ENCODE measurements at regions not wholly inside any gene's neighbourhood (a gene's known extent, or its start where the extent isn't known, plus 50 kb on each side); places are given as distances from the start of the nearest gene placed in this dataset.

DNA sequence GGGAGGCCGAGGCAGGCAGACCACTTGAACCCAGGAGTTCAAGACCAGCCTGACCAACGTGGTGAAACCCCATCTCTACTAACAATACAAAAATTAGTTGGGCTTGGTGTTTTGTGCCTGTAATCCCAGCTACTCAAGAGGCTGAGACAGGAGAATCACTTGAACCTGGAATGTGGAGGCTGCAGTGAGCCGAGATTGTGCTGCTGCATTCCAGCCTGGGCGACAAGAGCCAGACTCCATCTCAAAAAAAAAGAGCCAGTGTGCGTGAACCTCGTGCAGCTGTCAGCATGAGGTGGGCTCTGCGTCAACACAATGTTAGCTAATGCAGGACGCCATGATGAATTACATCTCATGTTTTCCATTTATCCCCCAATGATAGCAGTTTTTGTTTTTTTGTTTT is 110.7 kb upstream of the SLC45A1 start:
- no peak overlapping the region for H3K4me3 ChIP-seq (ENCODE audit: low read depth in 2 of 2, low read length in 2 of 2)
- TF ChIP-seq, protein P1, sequence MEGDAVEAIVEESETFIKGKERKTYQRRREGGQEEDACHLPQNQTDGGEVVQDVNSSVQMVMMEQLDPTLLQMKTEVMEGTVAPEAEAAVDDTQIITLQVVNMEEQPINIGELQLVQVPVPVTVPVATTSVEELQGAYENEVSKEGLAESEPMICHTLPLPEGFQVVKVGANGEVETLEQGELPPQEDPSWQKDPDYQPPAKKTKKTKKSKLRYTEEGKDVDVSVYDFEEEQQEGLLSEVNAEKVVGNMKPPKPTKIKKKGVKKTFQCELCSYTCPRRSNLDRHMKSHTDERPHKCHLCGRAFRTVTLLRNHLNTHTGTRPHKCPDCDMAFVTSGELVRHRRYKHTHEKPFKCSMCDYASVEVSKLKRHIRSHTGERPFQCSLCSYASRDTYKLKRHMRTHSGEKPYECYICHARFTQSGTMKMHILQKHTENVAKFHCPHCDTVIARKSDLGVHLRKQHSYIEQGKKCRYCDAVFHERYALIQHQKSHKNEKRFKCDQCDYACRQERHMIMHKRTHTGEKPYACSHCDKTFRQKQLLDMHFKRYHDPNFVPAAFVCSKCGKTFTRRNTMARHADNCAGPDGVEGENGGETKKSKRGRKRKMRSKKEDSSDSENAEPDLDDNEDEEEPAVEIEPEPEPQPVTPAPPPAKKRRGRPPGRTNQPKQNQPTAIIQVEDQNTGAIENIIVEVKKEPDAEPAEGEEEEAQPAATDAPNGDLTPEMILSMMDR (IDR thresholded peaks at IDR 0.05), result no peak
- TF ChIP-seq POLR2AphosphoS5 (IDR thresholded peaks at IDR 0.05; ENCODE audit: low read depth, low read length) (no peak), TCF7L2 (IDR thresholded peaks at IDR 0.05; ENCODE audit: low read depth, low read length) (no peak), REST (IDR thresholded peaks at IDR 0.05; ENCODE audit: insufficient read depth in 1 of 2, low read depth in 2 of 2, low read length in 1 of 2) (no peak), SIN3A (IDR thresholded peaks at IDR 0.05; ENCODE audit: borderline replicate concordance, insufficient read depth, low read depth, low read length) (no peak)
- ATAC-seq (no peak), DNase-seq (ENCODE audit: low read depth, low spot score) (no peak)
- peak overlapping the region; percentile 99 for H3K27ac ChIP-seq (ENCODE audit: low read length)
- no peaks in the 10 kb centered on the region for H3K27me3 ChIP-seq (ENCODE audit: control insufficient read depth, insufficient read depth, low read length)
- ChIA-PET CTCF (no interaction called here), POLR2A (interaction anchor here (0.5 to 0.6 kb wide), 2 partner anchors 41 to 167 kb away, joined by 3 to 4 read pairs; no protein-coding TSS in a partner anchor)
- in situ Hi-C loops (cut with HindIII; ENCODE audit: low pct_unique_long_range_greater_than_20kb, low sequenced_read_pairs), result no loop called here
- intact Hi-C loops (cut with micrococcal nuclease; ENCODE audit: unreplicated experiment), result no loop called here
- peaks cover 40% of the 10 kb centered on the region for H3K4me1 ChIP-seq (ENCODE audit: control insufficient read depth, insufficient read depth, low read length)
- no peaks in the 10 kb centered on the region for H3K9me3 ChIP-seq (ENCODE audit: control insufficient read depth, insufficient read depth, low read depth, low read length)
- no TSS peak for BruUV-seq (replicated peaks)
- no peaks in the 10 kb centered on the region for H3K36me3 ChIP-seq (ENCODE audit: control insufficient read depth, insufficient read depth, low read length)

DNA sequence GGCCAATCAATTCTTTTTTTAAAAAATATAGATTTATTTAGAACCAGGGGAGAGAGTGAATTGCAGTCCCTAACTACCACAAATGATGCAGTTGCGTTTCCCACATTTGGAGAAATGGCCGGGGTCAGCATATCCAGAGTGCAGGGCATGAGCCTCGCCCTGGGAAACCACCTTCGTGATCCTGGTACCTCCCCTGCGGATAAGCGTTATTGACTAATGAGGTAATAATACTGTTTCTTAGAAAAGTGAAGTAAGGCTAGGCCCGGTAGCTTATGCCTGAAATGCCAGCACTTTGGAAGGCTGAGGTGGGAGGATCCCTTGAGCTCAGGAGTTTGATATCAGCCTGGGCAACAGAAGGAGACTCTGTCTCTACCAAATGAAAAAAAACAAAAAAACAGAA is 111.5 kb upstream of the SLC45A1 start:
- no TSS peak for BruUV-seq (replicated peaks)
- Histone ChIP-seq H3K4me3 (ENCODE audit: low read depth in 2 of 2, low read length in 2 of 2) (no peak overlapping the region), H3K27me3 (ENCODE audit: control insufficient read depth, insufficient read depth, low read length) (no peaks in the 10 kb centered on the region), H3K36me3 (ENCODE audit: control insufficient read depth, insufficient read depth, low read length) (no peaks in the 10 kb centered on the region), H3K27ac (ENCODE audit: low read length) (peak overlapping the region; percentile 99), H3K4me1 (ENCODE audit: control insufficient read depth, insufficient read depth, low read length) (peaks cover 40% of the 10 kb centered on the region), H3K9me3 (ENCODE audit: control insufficient read depth, insufficient read depth, low read depth, low read length) (no peaks in the 10 kb centered on the region)
- in situ Hi-C loops (cut with HindIII; ENCODE audit: low pct_unique_long_range_greater_than_20kb, low sequenced_read_pairs), result no loop called here
- intact Hi-C loops (cut with micrococcal nuclease; ENCODE audit: unreplicated experiment), result no loop called here
- ATAC-seq, result no peak
- no peak for DNase-seq (ENCODE audit: low read depth, low spot score)
- ChIA-PET POLR2A (interaction anchor here (0.6 kb wide), 2 partner anchors 11 to 42 kb away, joined by 3 to 10 read pairs; no protein-coding TSS in a partner anchor), CTCF (no interaction called here)
- no peak for TF ChIP-seq TCF7L2 (IDR thresholded peaks at IDR 0.05; ENCODE audit: low read depth, low read length)
- TF ChIP-seq REST (IDR thresholded peaks at IDR 0.05; ENCODE audit: insufficient read depth in 1 of 2, low read depth in 2 of 2, low read length in 1 of 2), result no peak
- no peak for TF ChIP-seq POLR2AphosphoS5 (IDR thresholded peaks at IDR 0.05; ENCODE audit: low read depth, low read length)
- no peak for TF ChIP-seq SIN3A (IDR thresholded peaks at IDR 0.05; ENCODE audit: borderline replicate concordance, insufficient read depth, low read depth, low read length)
- TF ChIP-seq, protein P1 (IDR thresholded peaks at IDR 0.05), result no peak
